Activated CD4-positive, alpha-beta T cell treated with anti-CD3 and anti-CD28 coated beads, Interleukin-2, Interleukin-4, amounts not matched to agents 100 ng/mL and 50 ng/mL, durations not matched to agents 16 hours and 8 hours (primary cell): ENCODE measurements at regions not wholly inside any gene's neighbourhood (a gene's known extent, or its start where the extent isn't known, plus 50 kb on each side); places are given as distances from the start of the nearest gene placed in this dataset.
A peak's percentile ranks its signal among the peaks of the same experiment; 100 is the strongest.

Experiments
- DNase-seq: peaks from one replicate; pipeline ENCODE4 v3.0.0-alpha.2; 2020; ENCODE audit warnings: low spot score

DNA sequence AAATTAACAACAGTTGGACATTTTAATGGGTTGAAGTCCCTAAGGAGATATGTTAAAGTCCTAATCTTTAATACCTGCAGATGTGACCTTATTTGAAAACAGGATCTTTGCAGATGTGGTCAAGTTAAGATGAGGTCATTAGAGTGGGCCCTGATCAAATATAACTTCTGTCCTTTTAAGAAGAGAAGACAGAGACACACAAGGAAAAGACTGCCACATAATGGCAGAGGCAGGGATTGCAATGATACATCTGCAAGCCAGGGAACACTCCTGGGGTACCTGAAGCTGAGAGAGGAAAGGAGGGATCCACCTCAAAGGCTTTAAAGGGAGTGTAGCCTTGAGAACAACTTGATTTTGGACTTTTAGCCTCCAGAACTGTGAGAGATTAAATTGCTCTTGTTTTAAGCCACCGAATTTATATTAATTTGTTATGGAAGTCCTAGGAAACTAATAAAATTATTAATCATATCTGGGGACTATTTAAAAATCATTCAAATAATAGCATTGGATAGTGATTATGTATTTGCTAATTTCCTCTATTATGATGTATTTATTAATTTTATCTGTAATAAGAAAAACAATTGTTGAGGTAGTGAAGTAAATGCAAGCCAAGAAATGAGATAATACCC is 700.0 kb upstream of the PCDH15 start:
- peak; percentile 12 for DNase-seq

- DNase-seq, result no peak
Observed at GRCh38 chr10:55497893-55498499, 697.0 kb upstream of the PCDH15 start.

- DNase-seq, result no peak
Observed at GRCh38 chr10:55495555-55495954, 694.5 kb upstream of the PCDH15 start.

DNA sequence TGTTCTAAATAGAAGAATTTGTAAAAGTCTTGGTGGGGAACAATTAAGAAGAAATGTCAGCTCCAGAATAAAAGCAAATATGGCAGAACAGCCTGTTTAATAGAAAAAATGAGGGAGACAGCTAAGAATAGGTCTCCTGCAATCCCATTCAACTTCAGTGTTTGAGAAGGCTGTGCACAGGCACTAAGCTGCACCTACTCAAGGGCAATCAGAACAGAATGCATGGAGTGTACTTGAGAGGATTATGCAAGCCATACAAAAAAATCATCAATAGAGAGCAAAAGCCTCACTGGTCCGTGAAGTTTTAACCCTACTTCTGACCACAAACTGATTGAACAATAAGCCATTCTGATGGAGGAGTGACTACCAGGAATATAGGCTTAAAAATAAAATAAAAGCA is 690.7 kb upstream of the PCDH15 start:
- DNase-seq, result no peak

GRCh38 chr10:55485827-55486226 is 684.8 kb upstream of the PCDH15 start:
- no peak for DNase-seq

DNA sequence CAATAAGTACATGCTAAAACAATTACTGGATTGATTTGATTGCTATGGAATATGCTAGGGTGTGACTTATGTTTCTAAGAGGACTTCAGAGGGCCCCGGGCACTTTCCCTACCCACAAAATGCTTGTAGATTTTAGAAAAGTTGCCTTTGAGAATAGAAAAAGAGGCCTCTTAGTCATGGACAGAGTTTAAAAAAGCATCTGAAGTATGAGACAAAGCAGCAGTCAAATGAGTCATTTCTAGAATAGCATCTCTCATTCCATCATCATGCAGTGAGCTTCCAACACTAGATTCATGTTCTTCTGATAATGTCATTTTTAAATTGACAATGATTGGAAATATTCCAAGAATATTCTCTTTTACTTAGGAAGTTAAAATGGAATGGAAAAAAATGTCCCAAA is 675.1 kb upstream of the PCDH15 start:
- no peak for DNase-seq

GRCh38 chr10:55474258-55474657 is 673.2 kb upstream of the PCDH15 start:
- DNase-seq, result no peak

DNA sequence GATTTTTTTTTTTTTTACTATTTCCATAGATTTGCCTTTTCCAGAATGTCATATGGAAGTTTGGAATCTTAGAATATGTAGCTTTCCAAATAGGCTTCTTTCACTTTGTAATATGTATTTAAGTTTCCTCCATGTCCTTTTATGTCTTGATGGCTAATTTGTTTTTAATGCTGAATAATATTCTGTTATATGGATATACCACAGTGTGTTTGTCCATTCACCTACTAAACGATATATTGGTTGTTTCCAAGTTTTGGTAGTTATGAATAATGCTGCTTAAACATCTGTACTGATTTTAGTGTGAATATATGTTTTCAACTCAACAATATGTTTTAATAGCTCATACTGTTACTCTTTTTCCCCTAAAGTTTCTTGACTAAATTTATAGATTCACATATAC is 669.8 kb upstream of the PCDH15 start:
- DNase-seq, result no peak

GRCh38 chr10:55466806-55467504 is 665.9 kb upstream of the PCDH15 start:
- DNase-seq, result no peak

DNA sequence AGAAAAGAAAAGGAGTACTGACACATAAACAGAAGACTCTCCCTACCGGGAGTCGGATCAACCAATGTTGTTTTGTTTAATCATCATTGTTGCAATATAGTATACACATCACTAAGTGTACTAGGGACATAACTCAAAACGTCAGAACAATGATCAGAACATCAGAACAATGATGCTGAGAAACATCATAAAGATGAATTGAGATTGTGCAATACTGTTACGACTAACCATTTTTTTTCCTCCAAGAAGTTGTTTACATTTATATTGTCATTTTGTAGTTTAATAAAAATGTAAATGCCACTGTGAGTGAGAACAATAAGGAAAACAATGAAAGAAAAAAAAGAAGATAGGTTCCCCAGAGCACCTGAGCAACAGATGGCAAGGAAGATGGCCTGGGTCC is 663.1 kb upstream of the PCDH15 start:
- DNase-seq, result no peak

DNA sequence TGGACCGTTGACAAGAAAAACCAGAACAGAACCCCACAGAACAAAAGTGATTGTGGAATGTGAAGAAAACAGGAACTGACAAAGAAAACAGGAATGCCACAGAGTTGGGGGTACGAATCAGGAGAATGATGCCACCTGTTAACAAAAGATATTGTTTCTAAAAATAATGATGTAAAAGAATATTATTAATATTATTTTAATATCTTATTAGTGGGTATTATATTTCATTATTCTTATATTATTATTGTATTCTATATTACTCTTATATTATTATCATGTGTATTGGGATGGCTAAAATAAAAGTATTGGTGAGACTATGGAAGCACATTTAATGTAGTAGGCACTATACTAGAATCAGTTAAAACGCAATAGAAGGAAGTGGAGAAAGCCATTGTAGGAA is 659.0 kb upstream of the PCDH15 start:
- DNase-seq, result no peak

- no peak for DNase-seq
Observed at GRCh38 chr10:55449981-55450380, 649.0 kb upstream of the PCDH15 start.

DNA sequence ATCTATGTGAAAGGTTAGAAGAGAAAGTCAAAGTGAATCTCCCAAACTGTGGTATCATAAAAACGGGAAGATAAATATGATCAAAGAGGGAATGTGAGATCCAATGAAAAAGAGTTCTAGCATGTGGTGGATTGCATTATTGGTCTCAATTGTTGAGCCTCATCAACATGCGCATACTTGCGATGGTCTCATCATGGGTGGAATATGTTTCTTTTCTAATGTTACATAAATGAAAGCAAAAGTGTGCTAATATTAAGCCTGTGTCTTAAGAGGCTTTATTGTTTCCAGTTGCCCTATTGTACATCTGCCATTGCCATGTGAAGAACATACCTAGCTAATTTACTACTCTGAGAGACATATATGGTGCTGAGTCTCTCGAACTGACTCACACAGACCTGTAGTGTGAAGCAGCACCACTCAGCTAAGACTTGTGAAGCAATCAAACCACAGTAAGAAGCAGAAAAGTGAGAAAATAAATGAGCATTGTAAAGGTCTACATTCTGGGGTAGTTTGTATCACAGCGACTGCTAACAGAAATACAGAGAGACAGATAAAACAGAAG is 645.5 kb upstream of the PCDH15 start:
- no peak for DNase-seq

DNA sequence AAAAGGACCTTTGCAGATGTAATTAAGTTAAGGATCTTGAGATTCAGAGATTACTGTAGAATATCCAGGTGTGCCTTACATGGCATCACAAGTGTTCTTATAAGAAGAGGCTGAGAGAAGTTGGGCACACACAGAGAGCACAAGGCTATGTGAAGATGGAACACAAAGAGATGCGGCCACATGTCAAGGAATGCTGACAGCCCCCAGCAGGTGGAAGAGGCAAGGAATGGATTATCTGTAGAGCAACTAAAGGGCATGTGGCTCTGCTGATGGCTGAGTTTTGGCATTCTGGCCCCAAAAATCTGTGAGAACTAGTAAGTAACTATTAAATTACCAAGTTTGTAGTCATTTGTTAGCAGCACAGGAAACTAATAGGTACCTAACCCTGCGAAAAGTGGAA is 640.7 kb upstream of the PCDH15 start:
- DNase-seq, result no peak

- no peak for DNase-seq
Observed at GRCh38 chr10:55426138-55426537, 625.1 kb upstream of the PCDH15 start.

DNA sequence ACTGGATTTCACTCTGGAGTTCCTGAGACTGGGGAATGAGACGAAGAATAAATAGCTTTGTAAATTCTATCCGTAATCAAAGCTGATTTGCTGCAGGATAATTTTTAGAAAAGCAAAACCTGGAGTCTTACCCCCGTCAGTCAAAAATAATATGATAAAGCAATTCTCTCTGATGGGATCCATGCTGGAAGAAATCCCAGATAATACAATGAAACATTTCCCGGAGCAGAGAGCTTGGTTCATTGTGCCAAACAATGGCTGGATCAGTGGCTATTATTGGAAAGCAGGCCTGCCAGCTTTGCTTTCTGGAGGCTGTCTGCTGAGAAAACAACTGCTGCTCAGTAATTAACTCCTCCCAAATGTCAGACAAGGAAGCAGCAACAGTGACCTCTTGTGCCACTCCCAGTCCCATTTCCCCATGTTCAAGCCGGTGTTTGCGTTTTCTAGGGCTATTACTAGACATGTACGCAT is 609.4 kb upstream of the PCDH15 start:
- DNase-seq, result no peak

GRCh38 chr10:55404094-55404493 is 603.1 kb upstream of the PCDH15 start:
- DNase-seq, result no peak

DNA sequence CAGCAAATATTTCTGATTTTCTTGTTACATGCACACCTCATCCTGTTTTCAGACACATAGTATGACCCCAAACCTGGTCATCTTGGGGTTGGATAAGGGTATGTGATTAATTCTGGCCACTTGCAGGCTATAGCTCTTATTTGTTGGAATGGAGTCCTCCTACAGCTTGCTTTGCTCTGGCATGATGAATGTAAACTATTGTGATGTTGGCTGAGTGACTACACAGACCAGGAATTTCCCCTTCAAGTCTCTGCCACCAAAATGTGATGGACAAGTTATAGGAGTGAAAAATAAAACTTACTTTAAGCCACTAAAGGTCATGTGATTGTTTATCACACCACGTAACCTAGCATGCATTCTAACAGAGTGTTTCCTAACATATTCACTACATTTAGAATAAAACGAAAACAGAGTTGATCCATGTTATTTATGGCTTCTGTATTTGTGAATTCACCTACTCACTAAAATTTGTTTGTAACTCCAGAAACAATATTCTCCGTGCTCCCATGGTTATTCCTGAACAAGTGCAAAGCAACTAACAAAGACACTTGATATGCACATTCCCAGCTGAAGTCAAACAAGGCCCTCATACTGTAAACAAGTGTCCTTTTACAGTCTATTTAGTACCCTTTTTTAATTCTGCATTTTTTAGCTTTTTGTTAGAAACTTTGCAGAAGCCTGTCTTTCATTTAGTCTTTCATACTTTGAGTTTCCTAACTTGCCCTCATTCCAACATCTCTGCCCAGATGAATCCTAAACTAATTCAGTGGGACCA is 599.2 kb upstream of the PCDH15 start:
- no peak for DNase-seq

- no peak for DNase-seq
Observed at GRCh38 chr10:55398497-55398882, 597.5 kb upstream of the PCDH15 start.

DNA sequence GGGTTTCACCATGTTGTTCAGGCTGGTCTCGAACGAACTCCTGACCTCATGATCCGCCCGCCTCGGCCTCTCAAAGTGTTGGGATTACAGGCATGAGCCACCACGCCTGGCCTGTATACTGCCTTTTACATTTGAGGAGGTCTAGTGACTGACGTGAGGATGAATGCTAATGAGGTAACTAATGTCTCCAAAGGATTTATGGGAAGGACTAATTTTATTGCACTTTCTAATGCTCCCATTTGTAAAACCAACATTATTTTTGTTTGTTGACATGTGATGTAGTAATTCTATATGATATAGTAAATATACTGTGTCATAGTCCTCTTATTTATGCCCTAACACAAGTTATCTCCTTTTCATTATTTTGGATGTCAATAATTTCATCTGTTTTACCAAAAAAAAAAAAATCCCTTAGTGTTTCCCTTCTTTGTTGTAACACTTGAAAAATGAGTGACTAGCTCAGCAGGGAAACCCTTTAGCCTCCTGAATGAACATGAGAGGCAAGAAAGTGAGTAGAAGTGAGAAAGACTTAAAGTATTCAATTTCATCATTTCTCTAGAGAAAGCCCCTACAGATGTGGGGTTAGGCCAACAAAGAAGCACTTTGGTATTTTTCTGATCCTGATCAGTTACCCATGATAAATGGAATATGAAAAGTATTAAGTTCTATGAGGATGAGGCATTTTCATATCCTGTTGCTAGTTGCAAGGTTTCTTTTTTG is 596.9 kb upstream of the PCDH15 start:
- DNase-seq, result no peak

DNA sequence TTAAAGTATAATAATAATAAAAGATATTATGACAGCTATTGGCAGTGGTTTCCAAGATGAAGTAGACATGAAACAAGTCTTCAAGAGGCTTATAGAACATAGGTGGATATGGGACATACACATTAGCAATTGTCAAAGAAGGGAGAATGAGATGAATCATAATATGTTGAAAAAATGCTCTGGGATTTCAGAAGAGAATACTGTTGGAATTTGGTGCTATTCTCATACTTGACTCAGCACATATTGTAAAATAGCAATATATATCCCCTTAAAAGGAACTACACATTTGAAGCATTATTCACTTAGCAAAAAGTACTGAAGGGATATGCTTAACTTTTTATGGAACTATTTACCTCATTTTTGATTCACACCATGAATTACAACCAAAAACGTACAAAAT is 577.2 kb upstream of the PCDH15 start:
- DNase-seq, result no peak

GRCh38 chr10:55374917-55375316 is 573.9 kb upstream of the PCDH15 start:
- DNase-seq, result no peak
